GM13976 (cell line): ENCODE measurements at regions not wholly inside any gene's neighbourhood (a gene's known extent, or its start where the extent isn't known, plus 50 kb on each side); places are given as distances from the start of the nearest gene placed in this dataset.
A peak's percentile ranks its signal among the peaks of the same experiment; 100 is the strongest.

ENCODE experiments used
- DNase-seq: peaks from one replicate; pipeline ENCODE4 v3.0.0; 2012; ENCODE audit warnings: low spot score
- CTCF ChIP-seq: IDR thresholded peaks from 2 replicates; pipeline ENCODE4 v1.5.1; 2012; ENCODE audit warnings: borderline replicate concordance, mild to moderate bottlenecking; ENCODE audit not compliant: insufficient read depth; ENCODE audit errors: extremely low read depth, missing control alignments, control extremely low read depth
- in situ Hi-C: fragments of 300-500 bp; cut with MboI; formaldehyde crosslinking; loops from one replicate; pipeline ENCODE4 v1.12.0; 2022; ENCODE audit warnings: low sequenced_read_pairs, mixed read lengths, inconsistent platforms; ENCODE audit not compliant: unreplicated experiment

- in situ Hi-C loops = no loop called here
- TF ChIP-seq CTCF = no peak
- no peak for DNase-seq
Observed at GRCh38 chr3:148070041-148070440, 627.7 kb upstream of the AGTR1 start.

GRCh38 chr3:148073721-148074456 lies 623.8 kb upstream of the AGTR1 start:
- in situ Hi-C loops = no loop called here
- no peak for TF ChIP-seq CTCF
- DNase-seq = no peak

GRCh38 chr3:148074946-148075345 lies 622.8 kb upstream of the AGTR1 start:
- no peak for TF ChIP-seq CTCF
- DNase-seq = no peak
- in situ Hi-C loops = no loop called here

- TF ChIP-seq CTCF = peak; percentile 23
- in situ Hi-C loops = no loop called here
- DNase-seq = no peak
Observed at GRCh38 chr3:148075771-148076716, 621.7 kb upstream of the AGTR1 start.

- in situ Hi-C loops = no loop called here
Observed at GRCh38 chr3:148077318-148077923, 620.3 kb upstream of the AGTR1 start.

More at GRCh38 chr3:148077318-148077923, 620.3 kb upstream of the AGTR1 start:
- peak; percentile 19 for TF ChIP-seq CTCF
- peak; percentile 9 for DNase-seq
